OCI-LY3 (cell line): ENCODE measurements at regions not wholly inside any gene's neighbourhood (a gene's known extent, or its start where the extent isn't known, plus 50 kb on each side); places are given as distances from the start of the nearest gene placed in this dataset.

Source experiments
- CTCF ChIP-seq: fragments of 200-600, 300-600 bp; sonication (generic); IDR thresholded peaks from 2 replicates; pipeline ENCODE4 v1.5.1; 2014; ENCODE audit warnings: antibody characterized with exemption, low read length, low read depth
- EZH2phosphoT487 ChIP-seq: fragments of 200-600 bp; shearing (Covaris generic); IDR thresholded peaks from 2 replicates; pipeline ENCODE4 v1.6.1; 2018; ENCODE audit warnings: antibody characterized with exemption, mixed run types, low read depth

- TF ChIP-seq CTCF: no peak
- no peak for TF ChIP-seq EZH2phosphoT487
Measured at GRCh38 chr2:134771313-134771801, 52.6 kb upstream of the TMEM163 start.
